Mesenchymal stem cell (in vitro differentiated cells and primary cell): ENCODE measurements at regions not wholly inside any gene's neighbourhood (a gene's known extent, or its start where the extent isn't known, plus 50 kb on each side); places are given as distances from the start of the nearest gene placed in this dataset.

Experiments used
- DNase-seq: peaks from one replicate; pipeline ENCODE4 v3.0.0-alpha.2; 2013
- H2AFZ ChIP-seq: one replicate; pipeline ENCODE4 v1.6.1; 2013; ENCODE audit warnings: low read depth, mild to moderate bottlenecking, control low read depth, inconsistent platforms, low read length, moderate library complexity
- H2AK5ac ChIP-seq: 2 replicates; pipeline ENCODE4 v1.6.1; 2013; ENCODE audit warnings: low read length, moderate library complexity, mild to moderate bottlenecking, inconsistent platforms; ENCODE audit not compliant: severe bottlenecking
- H2BK120ac ChIP-seq: one replicate; pipeline ENCODE4 v1.6.1; 2013; ENCODE audit warnings: low read depth, mild to moderate bottlenecking, inconsistent platforms, low read length, moderate library complexity
- H2BK12ac ChIP-seq, 2 experiments: one replicate each; pipeline ENCODE4 v1.6.1; 2013; ENCODE audit warnings: inconsistent platforms in 2 of 2, low read length in 2 of 2, mild to moderate bottlenecking in 2 of 2, moderate library complexity in 2 of 2, control low read depth in 1 of 2
- H2BK15ac ChIP-seq: one replicate; pipeline ENCODE4 v1.6.1; 2013; ENCODE audit warnings: mild to moderate bottlenecking, low read depth, inconsistent platforms; ENCODE audit not compliant: poor library complexity, severe bottlenecking
- H2BK5ac ChIP-seq: 2 replicates; pipeline ENCODE4 v1.6.1; 2013; ENCODE audit warnings: low read depth, mild to moderate bottlenecking, low read length, control low read depth, inconsistent platforms; ENCODE audit not compliant: poor library complexity, severe bottlenecking
- H3K14ac ChIP-seq, 2 experiments: one replicate each; pipeline ENCODE4 v1.6.1; 2013; ENCODE audit warnings: inconsistent platforms in 2 of 2, low read length in 2 of 2, control low read depth in 1 of 2, mild to moderate bottlenecking in 1 of 2, moderate library complexity in 1 of 2
- H3K18ac ChIP-seq, 2 experiments: one replicate each; pipeline ENCODE4 v1.6.1; 2013; ENCODE audit warnings: inconsistent platforms in 2 of 2, low read length in 2 of 2, control low read depth in 1 of 2, low read depth in 1 of 2, mild to moderate bottlenecking in 1 of 2
- H3K23ac ChIP-seq, 2 experiments: one replicate each; pipeline ENCODE4 v1.6.1; 2013; ENCODE audit warnings: inconsistent platforms in 2 of 2, low read length in 2 of 2, mild to moderate bottlenecking in 2 of 2, moderate library complexity in 2 of 2, control low read depth in 1 of 2
- H3K27ac ChIP-seq: 2 replicates; pipeline ENCODE4 v1.5.1; 2013; ENCODE audit warnings: mild to moderate bottlenecking, moderate library complexity, low read length, control low read depth, inconsistent platforms; ENCODE audit not compliant: poor library complexity, severe bottlenecking
- H3K27me3 ChIP-seq, 2 experiments: 2 replicates each; pipeline versions ENCODE4 v1.6.1 to v1.7.0; 2013; ENCODE audit warnings: low read length in 2 of 2, mild to moderate bottlenecking in 2 of 2, moderate library complexity in 2 of 2, control low read depth in 1 of 2, inconsistent platforms in 1 of 2; ENCODE audit not compliant: control insufficient read depth in 1 of 2, insufficient read depth in 1 of 2
- H3K36me3 ChIP-seq, 2 experiments: 2 replicates each; pipeline versions ENCODE4 v1.6.1 to v1.7.0; 2013; ENCODE audit warnings: low read length in 2 of 2, control low read depth in 1 of 2, inconsistent platforms in 1 of 2, low read depth in 1 of 2, mild to moderate bottlenecking in 1 of 2; ENCODE audit not compliant: insufficient read depth in 2 of 2, control insufficient read depth in 1 of 2
- H3K4ac ChIP-seq, 2 experiments: one replicate each; pipeline ENCODE4 v1.6.1; 2013; ENCODE audit warnings: inconsistent platforms in 2 of 2, low read length in 2 of 2, mild to moderate bottlenecking in 2 of 2, moderate library complexity in 2 of 2, control low read depth in 1 of 2, low read depth in 1 of 2
- H3K4me1 ChIP-seq: 2 replicates; pipeline ENCODE4 v1.6.1; 2013; ENCODE audit warnings: low read depth, low read length, control low read depth; ENCODE audit not compliant: control insufficient read depth, insufficient read depth
- H3K4me2 ChIP-seq: 2 replicates; pipeline ENCODE4 v1.6.1; 2013; ENCODE audit warnings: low read length, mild to moderate bottlenecking, inconsistent platforms; ENCODE audit not compliant: poor library complexity, severe bottlenecking
- H3K4me3 ChIP-seq, 2 experiments: 2 replicates each; pipeline versions ENCODE4 v1.5.1 to v1.7.0; 2013; ENCODE audit warnings: low read length in 2 of 2, mild to moderate bottlenecking in 2 of 2, control low read depth in 1 of 2, low read depth in 1 of 2; ENCODE audit not compliant: insufficient read depth in 1 of 2
- H3K79me1 ChIP-seq: replicated peaks from 2 replicates; pipeline ENCODE4 v1.6.1; 2013; ENCODE audit warnings: mild to moderate bottlenecking, control low read depth, low read length, inconsistent platforms; ENCODE audit not compliant: poor library complexity, severe bottlenecking
- H3K9ac ChIP-seq: 2 replicates; pipeline ENCODE4 v1.7.0; 2013; ENCODE audit warnings: mild to moderate bottlenecking, low read length, moderate library complexity
- H3K9me3 ChIP-seq: 2 replicates; pipeline ENCODE4 v1.7.0; 2013; ENCODE audit warnings: mild to moderate bottlenecking, low read length; ENCODE audit not compliant: control insufficient read depth
- H4K8ac ChIP-seq: one replicate; pipeline ENCODE4 v1.6.1; 2013; ENCODE audit warnings: inconsistent platforms, mild to moderate bottlenecking, low read length, moderate library complexity
- H4K91ac ChIP-seq: one replicate; pipeline ENCODE4 v1.6.1; 2013; ENCODE audit warnings: mild to moderate bottlenecking, low read length, inconsistent platforms
- WGBS: methylation state at CpG from one replicate; pipeline ENCODE4 v1.1.7; 2013; ENCODE audit warnings: mixed read lengths; 5-methylcytosine and 5-hydroxymethylcytosine counted together

DNA sequence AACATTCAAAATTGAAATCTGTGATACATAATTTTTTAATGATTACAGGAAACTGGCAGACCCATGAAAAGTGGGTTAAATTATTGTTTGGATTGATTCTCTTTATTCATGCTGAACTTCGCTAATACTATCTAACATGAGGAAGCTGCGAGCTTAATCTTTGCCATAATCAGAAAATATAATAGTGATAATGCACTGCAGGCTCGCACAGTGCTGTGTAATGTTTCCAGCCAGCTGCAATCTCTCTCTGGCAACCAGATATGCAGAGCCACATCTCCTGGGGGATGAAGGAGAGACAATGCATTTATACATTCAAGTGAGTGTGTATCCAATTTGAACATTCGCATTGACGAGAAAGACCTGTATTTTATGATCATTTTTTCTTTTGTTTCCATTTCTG is 669.7 kb upstream of the RGMB start:
- WGBS, result 100% methylated on average over 3 of the region's 5 CpGs
- Histone ChIP-seq H3K4me3 (no peak overlapping the region), H3K79me1 (no peaks in the 10 kb centered on the region), H2BK120ac (no peak overlapping the region), H2BK15ac (no peak overlapping the region), H3K4me2 (no peak overlapping the region), H3K27me3 (no peaks in the 10 kb centered on the region), H3K14ac (no peak overlapping the region), H2AFZ (no peak overlapping the region), H4K91ac (no peak overlapping the region), H2AK5ac (no peak overlapping the region), H3K4ac (no peak overlapping the region), H2BK12ac (no peak overlapping the region), H2BK5ac (no peak overlapping the region), H3K9me3 (no peaks in the 10 kb centered on the region), H3K23ac (no peak overlapping the region), H3K36me3 (no peaks in the 10 kb centered on the region), H4K8ac (no peak overlapping the region), H3K4me1 (no peaks in the 10 kb centered on the region), H3K18ac (no peak overlapping the region), H3K9ac (no peak overlapping the region), H3K27ac (no peak overlapping the region)
- DNase-seq, result no peak

- H3K27ac ChIP-seq, result no peak overlapping the region
- no peak overlapping the region for H2BK120ac ChIP-seq
- no peak overlapping the region for H3K23ac ChIP-seq
- peak overlapping the region in 1 of 2 experiments; percentile 31 for H2BK12ac ChIP-seq
- no peak overlapping the region for H4K91ac ChIP-seq
- no peak overlapping the region for H3K4ac ChIP-seq
- H3K4me1 ChIP-seq, result peaks cover 2% of the 10 kb centered on the region
- 36% methylated on average over 2 of the region's 3 CpGs for WGBS
- no peak overlapping the region for H4K8ac ChIP-seq
- no peak overlapping the region for H3K14ac ChIP-seq
- H2AFZ ChIP-seq, result no peak overlapping the region
- no peak overlapping the region for H2BK15ac ChIP-seq
- H3K9ac ChIP-seq, result no peak overlapping the region
- no peak overlapping the region for H2BK5ac ChIP-seq
- DNase-seq, result peak; percentile 10
- no peak overlapping the region for H2AK5ac ChIP-seq
- peak overlapping the region in 1 of 2 experiments; percentile 3 for H3K18ac ChIP-seq
- H3K36me3 ChIP-seq, result no peaks in the 10 kb centered on the region
- H3K4me2 ChIP-seq, result no peak overlapping the region
- no peaks in the 10 kb centered on the region for H3K27me3 ChIP-seq
- H3K79me1 ChIP-seq, result no peaks in the 10 kb centered on the region
- H3K4me3 ChIP-seq, result no peak overlapping the region
- H3K9me3 ChIP-seq, result no peaks in the 10 kb centered on the region
Measured at GRCh38 chr5:98104454-98105188, 668.8 kb upstream of the RGMB start.

GRCh38 chr5:98105681-98106080 is 667.8 kb upstream of the RGMB start:
- Histone ChIP-seq H3K23ac (no peak overlapping the region), H3K4me1 (peaks cover 2% of the 10 kb centered on the region), H3K4ac (no peak overlapping the region), H4K91ac (no peak overlapping the region), H3K14ac (no peak overlapping the region), H3K9me3 (no peaks in the 10 kb centered on the region), H3K27me3 (no peaks in the 10 kb centered on the region), H2BK15ac (no peak overlapping the region), H3K9ac (no peak overlapping the region), H2BK5ac (no peak overlapping the region), H2BK120ac (no peak overlapping the region), H3K79me1 (no peaks in the 10 kb centered on the region), H3K36me3 (no peaks in the 10 kb centered on the region), H4K8ac (no peak overlapping the region), H2AK5ac (no peak overlapping the region), H3K27ac (no peak overlapping the region), H2AFZ (no peak overlapping the region), H3K18ac (no peak overlapping the region), H2BK12ac (no peak overlapping the region), H3K4me3 (no peak overlapping the region), H3K4me2 (no peak overlapping the region)
- WGBS, result 85% methylated on average over 6 of the region's 6 CpGs
- DNase-seq, result no peak

GRCh38 chr5:98106116-98107031 is 667.1 kb upstream of the RGMB start:
- Histone ChIP-seq H3K9me3 (no peaks in the 10 kb centered on the region), H3K23ac (no peak overlapping the region)
- WGBS, result 85% methylated on average over 3 of the region's 4 CpGs

More at GRCh38 chr5:98106116-98107031, 667.1 kb upstream of the RGMB start:
- H3K4me3 ChIP-seq, result no peak overlapping the region
- H2BK5ac ChIP-seq, result no peak overlapping the region
- H3K27me3 ChIP-seq, result no peaks in the 10 kb centered on the region
- H3K4me1 ChIP-seq, result peaks cover 3% of the 10 kb centered on the region
- no peak overlapping the region for H3K27ac ChIP-seq
- no peak overlapping the region for H4K91ac ChIP-seq
- H2BK120ac ChIP-seq, result no peak overlapping the region
- H3K4ac ChIP-seq, result no peak overlapping the region
- H3K36me3 ChIP-seq, result no peaks in the 10 kb centered on the region
- no peak overlapping the region for H2AK5ac ChIP-seq
- peak overlapping the region in 1 of 2 experiments; percentile 40 for H3K18ac ChIP-seq
- no peak overlapping the region for H2BK15ac ChIP-seq
- H2AFZ ChIP-seq, result no peak overlapping the region
- H3K14ac ChIP-seq, result no peak overlapping the region
- H2BK12ac ChIP-seq, result no peak overlapping the region
- no peak overlapping the region for H4K8ac ChIP-seq
- H3K9ac ChIP-seq, result no peak overlapping the region
- DNase-seq, result peak; percentile 51
- no peak overlapping the region for H3K4me2 ChIP-seq
- H3K79me1 ChIP-seq, result no peaks in the 10 kb centered on the region
